Coronary artery (tissue), 2 donors: ENCODE measurements at regions not wholly inside any gene's neighbourhood (a gene's known extent, or its start where the extent isn't known, plus 50 kb on each side); places are given as distances from the start of the nearest gene placed in this dataset.

ENCODE experiments used
- DNase-seq: peaks from one replicate; pipeline ENCODE4 v3.0.0-alpha.2; 2017; ENCODE audit warnings: low spot score
- H3K27ac ChIP-seq, 2 donors: fragments of 200-600 bp; sonication (generic); one replicate each; pipeline ENCODE4 v1.5.1; 2016 to 2019
- H3K4me3 ChIP-seq: fragments of 200-600 bp; sonication (generic); 2 replicates; pipeline ENCODE4 v1.5.1; 2016; ENCODE audit warnings: mild to moderate bottlenecking, moderate library complexity
- TF ChIP-seq, protein P1 (sequence below): fragments of 200-600 bp; sonication (generic); IDR thresholded peaks from one replicate; pipeline ENCODE4 v1.5.1; 2019; ENCODE audit warnings: antibody characterized with exemption

DNA sequence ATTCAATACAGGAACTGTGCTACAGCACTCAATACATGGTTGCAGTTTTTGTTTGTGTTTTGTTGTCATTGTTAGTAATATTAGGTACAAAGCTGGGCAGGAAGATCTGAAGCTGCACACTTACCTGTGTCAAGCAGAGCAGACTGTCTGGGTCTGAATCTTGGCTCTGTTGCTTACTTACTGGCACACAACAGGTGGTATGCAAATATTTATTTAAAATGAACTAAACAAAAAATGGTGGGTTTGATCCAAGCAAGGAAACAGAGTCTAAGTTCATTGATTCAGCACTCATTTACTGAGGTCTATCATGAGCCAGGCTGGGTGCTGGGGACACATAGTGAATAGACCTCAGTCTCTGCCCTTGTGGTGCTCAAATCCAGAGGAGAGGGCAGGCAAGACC, 230.4 kb downstream of the OMA1 start:
- Histone ChIP-seq H3K27ac (no peak overlapping the region), H3K4me3 (no peak overlapping the region)
- TF ChIP-seq, protein P1, sequence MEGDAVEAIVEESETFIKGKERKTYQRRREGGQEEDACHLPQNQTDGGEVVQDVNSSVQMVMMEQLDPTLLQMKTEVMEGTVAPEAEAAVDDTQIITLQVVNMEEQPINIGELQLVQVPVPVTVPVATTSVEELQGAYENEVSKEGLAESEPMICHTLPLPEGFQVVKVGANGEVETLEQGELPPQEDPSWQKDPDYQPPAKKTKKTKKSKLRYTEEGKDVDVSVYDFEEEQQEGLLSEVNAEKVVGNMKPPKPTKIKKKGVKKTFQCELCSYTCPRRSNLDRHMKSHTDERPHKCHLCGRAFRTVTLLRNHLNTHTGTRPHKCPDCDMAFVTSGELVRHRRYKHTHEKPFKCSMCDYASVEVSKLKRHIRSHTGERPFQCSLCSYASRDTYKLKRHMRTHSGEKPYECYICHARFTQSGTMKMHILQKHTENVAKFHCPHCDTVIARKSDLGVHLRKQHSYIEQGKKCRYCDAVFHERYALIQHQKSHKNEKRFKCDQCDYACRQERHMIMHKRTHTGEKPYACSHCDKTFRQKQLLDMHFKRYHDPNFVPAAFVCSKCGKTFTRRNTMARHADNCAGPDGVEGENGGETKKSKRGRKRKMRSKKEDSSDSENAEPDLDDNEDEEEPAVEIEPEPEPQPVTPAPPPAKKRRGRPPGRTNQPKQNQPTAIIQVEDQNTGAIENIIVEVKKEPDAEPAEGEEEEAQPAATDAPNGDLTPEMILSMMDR, result no peak
- DNase-seq, result no peak

DNA sequence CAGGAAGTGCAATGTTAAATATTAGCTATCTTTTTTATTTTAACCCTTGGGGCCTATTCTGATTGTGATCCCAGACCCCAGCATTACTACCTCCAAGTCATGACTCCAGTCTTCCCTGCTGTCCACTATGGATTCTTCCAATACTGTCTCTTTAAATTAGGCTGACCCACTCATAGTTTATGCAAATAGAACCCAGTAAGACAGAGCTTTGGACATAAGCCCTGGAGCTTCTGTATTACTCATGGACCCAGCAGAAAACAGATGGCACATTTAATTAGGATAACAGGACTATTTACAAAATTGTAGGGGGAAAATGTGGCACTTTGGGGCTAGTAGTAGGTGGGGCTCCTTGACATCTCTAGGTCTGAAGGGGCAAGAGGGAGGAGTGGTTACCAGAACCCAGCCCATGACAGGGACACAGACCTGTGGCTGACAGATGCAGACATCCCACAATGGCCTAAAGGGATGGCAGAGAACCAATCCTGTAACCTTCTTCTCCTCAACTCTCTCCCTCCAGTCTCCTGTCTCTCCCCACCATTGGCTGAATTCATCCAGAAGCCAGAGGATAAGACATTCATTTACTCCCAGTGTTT, 233.5 kb downstream of the OMA1 start:
- TF ChIP-seq, protein P1, result no peak
- no peak for DNase-seq
- no peak overlapping the region for H3K4me3 ChIP-seq
- H3K27ac ChIP-seq, result no peak overlapping the region

DNA sequence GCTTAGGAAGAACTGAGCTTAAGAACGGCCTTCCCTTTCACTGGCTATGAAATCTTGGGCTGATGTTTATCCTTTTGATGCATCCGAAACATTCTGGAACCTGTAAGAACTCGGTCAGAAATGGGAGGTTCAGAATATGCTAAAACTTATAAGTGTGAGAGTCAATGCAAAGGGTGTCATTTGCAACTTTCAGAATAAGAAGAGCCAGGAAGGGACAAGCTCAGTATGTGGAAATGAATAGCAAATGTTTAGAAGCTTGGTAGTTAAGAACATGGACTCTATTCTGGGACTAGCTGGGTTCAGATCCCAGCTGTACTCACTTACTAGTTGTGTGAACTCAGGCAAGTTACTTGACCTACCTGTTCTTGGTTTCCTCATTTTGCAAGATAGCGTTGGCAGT, 234.1 kb downstream of the OMA1 start:
- no peak overlapping the region for H3K4me3 ChIP-seq
- DNase-seq, result no peak
- H3K27ac ChIP-seq, result no peak overlapping the region
- TF ChIP-seq, protein P1, result no peak

DNA sequence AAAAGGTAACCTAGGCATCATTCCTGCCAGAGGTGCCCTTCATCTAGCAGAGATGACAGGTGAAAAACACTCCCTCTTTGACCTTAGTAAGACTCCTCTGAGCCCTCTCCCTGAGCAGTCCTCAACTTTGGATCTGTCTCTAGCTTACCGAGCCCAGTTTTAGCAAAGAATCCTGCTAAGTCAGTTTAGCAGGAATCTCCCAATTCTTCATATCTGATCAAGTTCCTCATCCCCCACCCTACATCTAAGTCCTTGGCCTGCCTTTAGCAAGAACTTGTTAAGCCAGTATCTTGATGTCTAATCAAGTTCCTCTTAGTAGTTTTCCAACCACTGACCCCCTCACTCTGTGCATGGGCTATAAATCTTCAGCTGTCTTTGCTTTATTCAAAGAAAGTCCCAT, 235.6 kb downstream of the OMA1 start:
- DNase-seq, result no peak
- TF ChIP-seq, protein P1, result no peak
- Histone ChIP-seq H3K27ac (no peak overlapping the region), H3K4me3 (no peak overlapping the region)

DNA sequence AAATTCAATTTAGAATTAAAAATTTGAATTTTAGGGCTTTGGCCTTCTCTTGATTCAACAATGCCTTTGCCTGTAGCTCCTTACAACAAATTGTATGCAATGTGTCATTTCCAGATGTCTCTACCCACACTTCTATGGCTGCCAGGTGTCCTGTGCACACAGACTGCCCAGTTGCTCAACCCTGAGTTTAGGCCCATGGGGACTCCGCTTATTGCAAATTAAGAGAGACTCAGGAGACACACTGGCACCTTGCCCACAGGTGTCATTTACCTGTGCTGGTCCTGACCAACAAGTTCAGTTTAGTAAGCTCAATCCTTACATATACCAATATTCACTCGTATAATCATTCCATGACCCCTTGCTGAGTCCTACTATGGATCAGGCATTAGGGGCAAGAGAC, 236.1 kb downstream of the OMA1 start:
- Histone ChIP-seq H3K4me3 (no peak overlapping the region), H3K27ac (no peak overlapping the region)
- DNase-seq, result no peak
- TF ChIP-seq, protein P1, result no peak

DNA sequence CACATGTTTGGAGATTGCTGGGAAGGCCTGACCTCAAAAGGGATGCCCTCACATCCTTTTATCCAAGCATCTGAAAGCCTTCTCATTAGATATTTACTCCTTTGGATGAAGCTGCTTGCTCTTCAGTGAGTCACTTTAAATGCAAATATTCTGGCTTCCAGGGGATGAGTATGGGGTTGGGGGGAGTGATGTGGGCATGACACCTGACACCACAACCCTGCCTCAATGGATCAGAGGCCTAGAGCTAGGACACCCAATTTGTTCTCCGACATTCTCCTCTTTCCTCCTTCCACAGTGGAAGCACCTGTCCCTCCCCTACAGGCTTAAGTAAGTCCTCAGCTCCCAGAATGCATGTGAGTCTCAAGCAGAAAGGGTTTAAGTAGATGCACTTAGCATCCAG, 238.3 kb downstream of the OMA1 start:
- Histone ChIP-seq H3K27ac (no peak overlapping the region), H3K4me3 (no peak overlapping the region)
- no peak for DNase-seq
- TF ChIP-seq, protein P1, result no peak

DNA sequence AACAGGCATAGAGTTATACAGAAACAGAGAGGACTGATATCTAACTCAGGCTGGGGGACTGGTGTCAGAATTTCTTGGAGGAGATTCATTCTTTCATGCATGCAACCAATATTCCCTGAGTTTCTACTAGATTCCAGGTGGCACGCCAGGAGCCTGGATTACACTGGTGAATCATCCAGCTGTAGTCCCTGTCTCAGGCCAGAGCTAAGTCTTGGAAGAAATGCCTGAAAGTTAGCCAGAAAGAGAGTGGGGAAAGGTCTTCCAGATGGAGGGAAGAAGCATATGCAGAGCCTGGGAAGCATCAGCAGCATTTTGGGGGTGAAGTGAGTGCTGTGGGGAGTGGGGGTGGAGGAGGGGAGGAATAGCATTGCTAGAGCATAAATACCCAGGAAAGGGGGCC, 239.1 kb downstream of the OMA1 start:
- no peak for DNase-seq
- TF ChIP-seq, protein P1, result no peak

More for the DNA sequence above, 239.1 kb downstream of the OMA1 start:
- Histone ChIP-seq H3K27ac (no peak overlapping the region), H3K4me3 (no peak overlapping the region)
